Kidney (tissue), 13 donors: ENCODE measurements at regions not wholly inside any gene's neighbourhood (a gene's known extent, or its start where the extent isn't known, plus 50 kb on each side); places are given as distances from the start of the nearest gene placed in this dataset.
"Not testable (repeated sequence)": the region's sequence is repeated elsewhere in the genome, so short reads cannot be mapped to it uniquely, and the experiment has no call there.

Experiments used
- DNase-seq, 5 donors: peaks; one replicate each; pipeline ENCODE4 v3.0.0-alpha.2; 2013 to 2020
- FAIRE-seq: peaks from 2 replicates; lab custom pipeline; 2012; peaks lifted over from hg19 to GRCh38; lab: Jason Lieb, UNC
- H3K27ac ChIP-seq, 2 donors: one replicate each; pipeline ENCODE4 v1.7.0; 2013; ENCODE audit warnings: low read depth in 2 of 2, low read length in 2 of 2, inconsistent platforms in 1 of 2
- H3K27me3 ChIP-seq: one replicate; pipeline ENCODE4 v1.7.1; 2013; ENCODE audit warnings: low read length, inconsistent platforms; ENCODE audit not compliant: control insufficient read depth, insufficient read depth
- H3K36me3 ChIP-seq, 3 donors: one replicate each; pipeline versions ENCODE4 v1.7.0 to v1.7.1; 2013; ENCODE audit warnings: low read length in 3 of 3, control low read depth in 1 of 3, inconsistent platforms in 1 of 3; ENCODE audit not compliant: insufficient read depth in 3 of 3, control insufficient read depth in 2 of 3
- H3K4me1 ChIP-seq, 3 donors: one replicate each; pipeline versions ENCODE4 v1.7.0 to v1.7.1; 2013; ENCODE audit warnings: low read length in 3 of 3, inconsistent platforms in 1 of 3, low read depth in 1 of 3; ENCODE audit not compliant: control insufficient read depth in 2 of 3, insufficient read depth in 2 of 3
- H3K4me3 ChIP-seq, 3 donors: one replicate each; pipeline versions ENCODE4 v1.7.0 to v1.8.1; 2013; ENCODE audit warnings: low read length in 3 of 3, control low read depth in 1 of 3, inconsistent platforms in 1 of 3
- H3K9ac ChIP-seq, 3 donors: one replicate each; pipeline versions ENCODE4 v1.7.0 to v1.7.1; 2013; ENCODE audit warnings: low read length in 3 of 3, control low read depth in 1 of 3, inconsistent platforms in 1 of 3
- H3K9me3 ChIP-seq, 3 donors: one replicate each; pipeline versions ENCODE4 v1.7.0 to v1.7.1; 2013; ENCODE audit warnings: low read length in 3 of 3, control low read depth in 1 of 3, inconsistent platforms in 1 of 3; ENCODE audit not compliant: control insufficient read depth in 2 of 3, insufficient read depth in 1 of 3
- CTCF ChIP-seq: IDR thresholded peaks from 3 replicates; pipeline ENCODE4 v1.5.1; 2012; ENCODE audit warnings: mild to moderate bottlenecking, moderate library complexity, borderline replicate concordance; ENCODE audit not compliant: insufficient read depth; ENCODE audit errors: extremely low read depth
- intact Hi-C: fragments of 100-400 bp; cut with DNase I; formaldehyde crosslinking; loops from one replicate; pipeline ENCODE4 v1.11.1; 2022
- donor health status: control.
- donor health status: control.
- donor health status: control.
- donor health status: control.
- donor health status: control.
- donor health status: DM: yes; HTN: yes; CAD: no.
- donor health status: Normal renal cell carcinoma (clear cell type).

GRCh38 chrX:146041741-146042140 lies 224.1 kb downstream of the SLITRK2 start:
- DNase-seq, result no peak
- no peaks in the 10 kb centered on the region for H3K9me3 ChIP-seq
- H3K9ac ChIP-seq, result no peak overlapping the region
- no peak overlapping the region for H3K4me3 ChIP-seq
- H3K27ac ChIP-seq, result no peak overlapping the region
- no peak for FAIRE-seq
- H3K36me3 ChIP-seq, result no peaks in the 10 kb centered on the region
- intact Hi-C loops, result no loop called here
- H3K27me3 ChIP-seq, result no peaks in the 10 kb centered on the region
- no peak for TF ChIP-seq CTCF
- no peaks in the 10 kb centered on the region for H3K4me1 ChIP-seq

- H3K4me3 ChIP-seq, H3K9ac ChIP-seq, H3K27ac ChIP-seq, H3K36me3 ChIP-seq, FAIRE-seq, H3K4me1 ChIP-seq, intact Hi-C loops, H3K9me3 ChIP-seq, H3K27me3 ChIP-seq, DNase-seq: not testable (repeated sequence)
Measured at GRCh38 chrX:146046011-146046715, 228.5 kb downstream of the SLITRK2 start.

GRCh38 chrX:146049568-146049967 lies 231.9 kb downstream of the SLITRK2 start:
- H3K27ac ChIP-seq, DNase-seq, H3K27me3 ChIP-seq, H3K9ac ChIP-seq, H3K4me1 ChIP-seq, intact Hi-C loops, H3K36me3 ChIP-seq, FAIRE-seq, H3K9me3 ChIP-seq, H3K4me3 ChIP-seq: not testable (repeated sequence)

GRCh38 chrX:146054311-146054710 lies 236.7 kb downstream of the SLITRK2 start:
- no peaks in the 10 kb centered on the region for H3K36me3 ChIP-seq
- no peak overlapping the region for H3K4me3 ChIP-seq
- no peaks in the 10 kb centered on the region for H3K4me1 ChIP-seq
- no peak overlapping the region for H3K27ac ChIP-seq
- no peaks in the 10 kb centered on the region for H3K27me3 ChIP-seq
- DNase-seq (no peak), FAIRE-seq (no peak)
- TF ChIP-seq CTCF, result no peak
- H3K9ac ChIP-seq, result no peak overlapping the region
- no peaks in the 10 kb centered on the region for H3K9me3 ChIP-seq
- intact Hi-C loops, result no loop called here
